HL-60 (cell line): ENCODE measurements at regions not wholly inside any gene's neighbourhood (a gene's known extent, or its start where the extent isn't known, plus 50 kb on each side); places are given as distances from the start of the nearest gene placed in this dataset.

Source experiments
- DNase-seq, 2 experiments: peaks; one replicate each; pipeline ENCODE4 v3.0.0-alpha.2; 2010 to 2020; ENCODE audit warnings: low read depth in 1 of 2, low spot score in 1 of 2
- H3K27ac ChIP-seq: fragments of 250-450 bp; sonication (Bioruptor Pico); replicated peaks from 2 replicates; pipeline ENCODE4 v1.5.1; 2020; ENCODE audit warnings: mild to moderate bottlenecking, moderate library complexity
- H3K27me3 ChIP-seq: fragments of 250-450 bp; sonication (Bioruptor Pico); 2 replicates; pipeline ENCODE4 v1.5.1; 2021; ENCODE audit warnings: mild to moderate bottlenecking, moderate library complexity; ENCODE audit not compliant: insufficient read depth, poor library complexity, severe bottlenecking
- H3K4me3 ChIP-seq: replicated peaks from 2 replicates; pipeline ENCODE4 v1.5.1; 2011; ENCODE audit warnings: mild to moderate bottlenecking, control low read depth, low read length; ENCODE audit not compliant: insufficient read depth
- GABPA ChIP-seq: IDR thresholded peaks from 2 replicates; pipeline ENCODE4 v1.6.1; 2012; ENCODE audit warnings: low read depth
- POLR2AphosphoS5 ChIP-seq: IDR thresholded peaks from 2 replicates; pipeline ENCODE4 v1.6.1; 2012; ENCODE audit warnings: low read depth
- SPI1 ChIP-seq: IDR thresholded peaks from 2 replicates; pipeline ENCODE4 v1.6.1; 2012; ENCODE audit warnings: low read depth, mild to moderate bottlenecking, borderline replicate concordance
- TF ChIP-seq, protein P1 (sequence below): IDR thresholded peaks from 2 replicates; pipeline ENCODE4 v1.6.1; 2012; ENCODE audit warnings: low read depth; ENCODE audit not compliant: insufficient replicate concordance
- TF ChIP-seq, protein P2 (sequence below): IDR thresholded peaks from one replicate; pipeline ENCODE4 v1.5.1; 2011; ENCODE audit warnings: low read length, control low read depth, inconsistent platforms; ENCODE audit not compliant: insufficient read depth

DNA sequence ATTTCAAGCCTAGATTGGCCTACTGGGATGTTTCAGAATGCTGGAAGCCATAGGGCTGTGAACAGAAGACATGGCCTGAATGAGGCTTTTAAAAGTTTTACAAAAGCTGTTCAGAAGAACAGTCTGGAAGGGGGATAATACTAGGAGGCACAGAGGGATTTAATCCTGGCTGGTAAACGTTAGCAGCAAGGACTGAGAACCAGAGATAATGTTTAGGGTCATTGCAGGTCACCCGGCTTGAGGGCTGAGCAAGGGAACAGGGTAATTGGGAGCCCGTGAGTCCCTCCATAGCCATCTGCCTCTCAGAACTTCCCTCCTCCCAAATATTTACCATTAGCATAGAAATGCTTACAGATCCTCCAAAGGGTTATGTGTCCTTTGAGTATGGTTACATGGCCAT, 765.4 kb downstream of the TMEM182 start:
- Histone ChIP-seq H3K27me3 (no peaks in the 10 kb centered on the region), H3K27ac (no peak overlapping the region), H3K4me3 (no peak overlapping the region)
- DNase-seq, result no peak
- TF ChIP-seq, protein P1, sequence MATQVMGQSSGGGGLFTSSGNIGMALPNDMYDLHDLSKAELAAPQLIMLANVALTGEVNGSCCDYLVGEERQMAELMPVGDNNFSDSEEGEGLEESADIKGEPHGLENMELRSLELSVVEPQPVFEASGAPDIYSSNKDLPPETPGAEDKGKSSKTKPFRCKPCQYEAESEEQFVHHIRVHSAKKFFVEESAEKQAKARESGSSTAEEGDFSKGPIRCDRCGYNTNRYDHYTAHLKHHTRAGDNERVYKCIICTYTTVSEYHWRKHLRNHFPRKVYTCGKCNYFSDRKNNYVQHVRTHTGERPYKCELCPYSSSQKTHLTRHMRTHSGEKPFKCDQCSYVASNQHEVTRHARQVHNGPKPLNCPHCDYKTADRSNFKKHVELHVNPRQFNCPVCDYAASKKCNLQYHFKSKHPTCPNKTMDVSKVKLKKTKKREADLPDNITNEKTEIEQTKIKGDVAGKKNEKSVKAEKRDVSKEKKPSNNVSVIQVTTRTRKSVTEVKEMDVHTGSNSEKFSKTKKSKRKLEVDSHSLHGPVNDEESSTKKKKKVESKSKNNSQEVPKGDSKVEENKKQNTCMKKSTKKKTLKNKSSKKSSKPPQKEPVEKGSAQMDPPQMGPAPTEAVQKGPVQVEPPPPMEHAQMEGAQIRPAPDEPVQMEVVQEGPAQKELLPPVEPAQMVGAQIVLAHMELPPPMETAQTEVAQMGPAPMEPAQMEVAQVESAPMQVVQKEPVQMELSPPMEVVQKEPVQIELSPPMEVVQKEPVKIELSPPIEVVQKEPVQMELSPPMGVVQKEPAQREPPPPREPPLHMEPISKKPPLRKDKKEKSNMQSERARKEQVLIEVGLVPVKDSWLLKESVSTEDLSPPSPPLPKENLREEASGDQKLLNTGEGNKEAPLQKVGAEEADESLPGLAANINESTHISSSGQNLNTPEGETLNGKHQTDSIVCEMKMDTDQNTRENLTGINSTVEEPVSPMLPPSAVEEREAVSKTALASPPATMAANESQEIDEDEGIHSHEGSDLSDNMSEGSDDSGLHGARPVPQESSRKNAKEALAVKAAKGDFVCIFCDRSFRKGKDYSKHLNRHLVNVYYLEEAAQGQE, result no peak
- TF ChIP-seq POLR2AphosphoS5, result no peak
- TF ChIP-seq GABPA, result no peak
- TF ChIP-seq SPI1, result no peak
- TF ChIP-seq, protein P2, sequence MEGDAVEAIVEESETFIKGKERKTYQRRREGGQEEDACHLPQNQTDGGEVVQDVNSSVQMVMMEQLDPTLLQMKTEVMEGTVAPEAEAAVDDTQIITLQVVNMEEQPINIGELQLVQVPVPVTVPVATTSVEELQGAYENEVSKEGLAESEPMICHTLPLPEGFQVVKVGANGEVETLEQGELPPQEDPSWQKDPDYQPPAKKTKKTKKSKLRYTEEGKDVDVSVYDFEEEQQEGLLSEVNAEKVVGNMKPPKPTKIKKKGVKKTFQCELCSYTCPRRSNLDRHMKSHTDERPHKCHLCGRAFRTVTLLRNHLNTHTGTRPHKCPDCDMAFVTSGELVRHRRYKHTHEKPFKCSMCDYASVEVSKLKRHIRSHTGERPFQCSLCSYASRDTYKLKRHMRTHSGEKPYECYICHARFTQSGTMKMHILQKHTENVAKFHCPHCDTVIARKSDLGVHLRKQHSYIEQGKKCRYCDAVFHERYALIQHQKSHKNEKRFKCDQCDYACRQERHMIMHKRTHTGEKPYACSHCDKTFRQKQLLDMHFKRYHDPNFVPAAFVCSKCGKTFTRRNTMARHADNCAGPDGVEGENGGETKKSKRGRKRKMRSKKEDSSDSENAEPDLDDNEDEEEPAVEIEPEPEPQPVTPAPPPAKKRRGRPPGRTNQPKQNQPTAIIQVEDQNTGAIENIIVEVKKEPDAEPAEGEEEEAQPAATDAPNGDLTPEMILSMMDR, result no peak

DNA sequence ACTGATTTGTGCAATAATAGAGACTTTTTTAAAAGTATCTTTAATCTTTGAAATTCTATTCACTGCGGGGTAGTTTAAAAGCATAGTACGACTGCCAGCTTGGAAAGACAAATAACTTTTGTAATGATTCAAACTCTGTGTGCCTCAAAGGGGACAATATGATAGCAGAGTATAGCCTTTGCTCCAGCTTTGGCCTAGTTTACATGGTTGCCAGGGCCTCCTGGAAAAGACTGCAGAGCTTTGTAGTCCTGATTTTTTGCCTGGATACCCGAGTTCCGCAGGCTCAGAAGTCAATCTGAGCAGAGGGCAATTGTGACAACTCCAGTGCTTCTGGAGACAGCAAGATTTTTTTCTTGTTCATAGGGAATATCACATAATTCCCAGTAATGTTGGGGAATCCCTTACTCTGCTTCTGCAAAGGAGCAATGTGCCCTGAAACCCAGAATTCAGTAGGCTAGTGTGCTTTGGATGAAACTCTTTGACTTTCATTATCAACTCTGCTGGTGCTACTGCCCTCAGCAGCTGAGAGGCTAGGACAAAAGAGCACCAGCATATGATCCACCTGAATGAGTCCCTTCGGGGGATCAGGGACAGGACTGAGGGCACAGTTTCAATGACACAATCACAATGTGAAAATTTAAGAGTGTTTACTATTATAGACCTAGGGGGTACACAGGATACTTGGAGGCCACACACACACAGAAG, 768.1 kb downstream of the TMEM182 start:
- Histone ChIP-seq H3K27ac (no peak overlapping the region), H3K4me3 (no peak overlapping the region), H3K27me3 (no peaks in the 10 kb centered on the region)
- TF ChIP-seq POLR2AphosphoS5, result no peak
- no peak for DNase-seq

DNA sequence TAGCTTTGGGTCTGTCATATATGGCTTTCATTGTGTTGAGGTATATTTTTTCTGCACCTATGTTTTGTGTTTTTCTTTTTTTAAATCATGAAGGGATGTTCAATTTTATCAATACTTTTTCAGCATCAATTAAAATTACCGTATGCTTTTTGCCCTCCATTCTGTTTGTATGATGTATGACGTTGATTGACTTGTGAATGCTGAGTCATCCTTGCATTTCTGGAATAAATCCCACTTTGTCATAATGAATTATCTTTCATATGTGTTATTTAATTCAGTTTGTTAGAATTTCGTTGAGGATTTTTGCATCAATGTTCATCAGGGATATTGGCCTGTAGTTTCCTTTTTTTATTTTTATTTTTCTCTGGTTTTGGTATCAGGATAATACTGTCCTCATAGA, 790.9 kb downstream of the TMEM182 start:
- TF ChIP-seq, protein P1, result no peak
- TF ChIP-seq POLR2AphosphoS5, result no peak
- TF ChIP-seq GABPA, result no peak
- TF ChIP-seq, protein P2, result no peak
- TF ChIP-seq SPI1, result no peak
- Histone ChIP-seq H3K27ac (no peak overlapping the region), H3K27me3 (no peaks in the 10 kb centered on the region), H3K4me3 (no peak overlapping the region)
- no peak for DNase-seq

DNA sequence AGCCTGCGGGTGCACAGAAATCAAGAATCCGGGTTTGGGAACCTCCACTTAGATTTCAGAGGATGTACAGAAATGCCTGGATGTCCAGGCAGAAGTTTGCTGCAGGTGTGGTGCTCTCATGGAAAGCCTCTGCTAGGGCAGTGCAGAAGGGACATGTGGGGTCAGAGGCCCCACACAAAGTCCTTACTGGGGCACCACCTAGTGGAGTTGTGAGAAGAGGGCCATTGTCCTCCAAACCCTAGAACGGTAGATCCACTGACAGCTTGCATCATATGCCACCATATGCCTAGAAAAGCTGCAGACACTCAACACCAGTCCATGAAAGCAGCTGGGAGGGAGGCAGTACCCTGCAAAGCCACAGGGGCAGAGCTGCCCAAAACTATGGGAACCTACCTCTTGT, 833.0 kb downstream of the TMEM182 start:
- Histone ChIP-seq H3K4me3 (no peak overlapping the region), H3K27me3 (no peaks in the 10 kb centered on the region), H3K27ac (no peak overlapping the region)
- no peak for DNase-seq
- TF ChIP-seq POLR2AphosphoS5 (no peak), SPI1 (no peak), GABPA (no peak)
- TF ChIP-seq, protein P2, result no peak
- TF ChIP-seq, protein P1, result no peak
